ENCODE measurements at regions not wholly inside any gene's neighbourhood (a gene's known extent, or its start where the extent isn't known, plus 50 kb on each side); places are given as distances from the start of the nearest gene placed in this dataset.

- TF ChIP-seq CTCF (conservative IDR thresholded peaks at IDR 0.05; ENCODE audit: low read length), result no peak
- no peak overlapping the region for H3K4me3 ChIP-seq (ENCODE audit: low read length)
- DNase-seq (ENCODE audit: low read depth), result no peak
Measured at GRCh38 chr14:55798406-55798805, 218.4 kb downstream of the KTN1 start.

- no peak overlapping the region for H3K4me3 ChIP-seq (ENCODE audit: low read length)
- no peak for DNase-seq (ENCODE audit: low read depth)
- TF ChIP-seq CTCF (conservative IDR thresholded peaks at IDR 0.05; ENCODE audit: low read length), result no peak
Measured at GRCh38 chr14:55799508-55800095, 219.6 kb downstream of the KTN1 start.

- no peak for TF ChIP-seq CTCF (conservative IDR thresholded peaks at IDR 0.05; ENCODE audit: low read length)
- H3K4me3 ChIP-seq (ENCODE audit: low read length), result no peak overlapping the region
- DNase-seq (ENCODE audit: low read depth), result no peak
Measured at GRCh38 chr14:55800156-55800785, 220.3 kb downstream of the KTN1 start.

- no peak for TF ChIP-seq CTCF (conservative IDR thresholded peaks at IDR 0.05; ENCODE audit: low read length)
- no peak overlapping the region for H3K4me3 ChIP-seq (ENCODE audit: low read length)
- DNase-seq (ENCODE audit: low read depth), result no peak
Measured at GRCh38 chr14:55801121-55801520, 221.1 kb downstream of the KTN1 start.

GRCh38 chr14:55802986-55803872 lies 223.2 kb downstream of the KTN1 start:
- TF ChIP-seq CTCF (conservative IDR thresholded peaks at IDR 0.05; ENCODE audit: low read length), result no peak
- DNase-seq (ENCODE audit: low read depth), result no peak
- no peak overlapping the region for H3K4me3 ChIP-seq (ENCODE audit: low read length)

- DNase-seq (ENCODE audit: low read depth), result no peak
- H3K4me3 ChIP-seq (ENCODE audit: low read length), result no peak overlapping the region
- TF ChIP-seq CTCF (conservative IDR thresholded peaks at IDR 0.05; ENCODE audit: low read length), result no peak
Measured at GRCh38 chr14:55803873-55804553, 224.0 kb downstream of the KTN1 start.

Data from AG10803 (cell line).